ENCODE measurements at regions not wholly inside any gene's neighbourhood (a gene's known extent, or its start where the extent isn't known, plus 50 kb on each side); places are given as distances from the start of the nearest gene placed in this dataset.

GRCh38 chr2:18265614-18266586, 294.6 kb downstream of the RDH14 start:
- CTCF ChIA-PET, result interaction anchor here (1.8 kb wide), 1 partner anchor 11 kb away, joined by 5 read pairs; no protein-coding TSS in a partner anchor
- no peaks in the 10 kb centered on the region for H3K9me3 ChIP-seq (replicated peaks; ENCODE audit: control insufficient read depth, insufficient read depth, low read length)
- no peak overlapping the region for H3K27ac ChIP-seq (ENCODE audit: insufficient read depth, low read depth, low read length)
- H3K36me3 ChIP-seq (ENCODE audit: control insufficient read depth in 2 of 2, extremely low read depth in 1 of 2, insufficient read depth in 2 of 2, low read length in 2 of 2), result no peaks in the 10 kb centered on the region
- H2AFZ ChIP-seq (ENCODE audit: low read depth, low read length), result no peak overlapping the region
- TF ChIP-seq EZH2 (IDR thresholded peaks at IDR 0.05; ENCODE audit: borderline replicate concordance, low read depth, low read length, severe bottlenecking) (no peak), POLR2AphosphoS5 (IDR thresholded peaks at IDR 0.05; ENCODE audit: insufficient read depth, low read depth, low read length) (no peak), CTCF (IDR thresholded peaks at IDR 0.05; ENCODE audit: extremely low read depth in 1 of 2, insufficient read depth in 1 of 2, low read depth in 1 of 2, low read length in 2 of 2) (peak in 1 of 2 donors; percentile 9), JUN (IDR thresholded peaks at IDR 0.05; ENCODE audit: borderline replicate concordance, insufficient read depth, insufficient read length, low read depth) (no peak)
- H3K4me1 ChIP-seq (ENCODE audit: control insufficient read depth, extremely low read depth, insufficient read depth, low read length), result no peaks in the 10 kb centered on the region
- H3K27me3 ChIP-seq (ENCODE audit: control insufficient read depth in 2 of 2, insufficient read depth in 2 of 2, low read length in 2 of 2), result no peaks in the 10 kb centered on the region
- FAIRE-seq (no peak), DNase-seq (ENCODE audit: low read depth, low spot score) (no peak)
- BruUV-seq (replicated peaks), result no TSS peak
- dilution Hi-C loops (cut with MboI; ENCODE audit: extremely low pct_ligation_motif_present, low sequenced_read_pairs), result no loop called here
- no peaks in the 10 kb centered on the region for H3K9me1 ChIP-seq (replicated peaks; ENCODE audit: control insufficient read depth, extremely low read depth, insufficient read depth, low read length)
- POLR2A ChIA-PET, result no interaction called here
- no peak overlapping the region for H3K4me2 ChIP-seq (ENCODE audit: insufficient read depth, low read length)
- H3K4me3 ChIP-seq (replicated peaks in 1 of 3; ENCODE audit: insufficient read depth in 1 of 3, low read depth in 1 of 3, low read length in 3 of 3), result no peak overlapping the region
- no peaks in the 10 kb centered on the region for H3K79me2 ChIP-seq (ENCODE audit: control insufficient read depth, insufficient read depth, low read length)
- H3K9ac ChIP-seq (replicated peaks; ENCODE audit: extremely low read depth, insufficient read depth, low read length), result no peak overlapping the region
- H4K20me1 ChIP-seq (replicated peaks; ENCODE audit: control insufficient read depth, extremely low read depth, insufficient read depth, low read length), result no peaks in the 10 kb centered on the region
- intact Hi-C loops (cut with micrococcal nuclease), result loop anchor here (2.0 kb wide), 1 partner anchor 15 kb away; no protein-coding TSS in a partner anchor

All from endothelial cell of umbilical vein (primary cell).